ENCODE measurements at regions not wholly inside any gene's neighbourhood (a gene's known extent, or its start where the extent isn't known, plus 50 kb on each side); places are given as distances from the start of the nearest gene placed in this dataset.

DNA sequence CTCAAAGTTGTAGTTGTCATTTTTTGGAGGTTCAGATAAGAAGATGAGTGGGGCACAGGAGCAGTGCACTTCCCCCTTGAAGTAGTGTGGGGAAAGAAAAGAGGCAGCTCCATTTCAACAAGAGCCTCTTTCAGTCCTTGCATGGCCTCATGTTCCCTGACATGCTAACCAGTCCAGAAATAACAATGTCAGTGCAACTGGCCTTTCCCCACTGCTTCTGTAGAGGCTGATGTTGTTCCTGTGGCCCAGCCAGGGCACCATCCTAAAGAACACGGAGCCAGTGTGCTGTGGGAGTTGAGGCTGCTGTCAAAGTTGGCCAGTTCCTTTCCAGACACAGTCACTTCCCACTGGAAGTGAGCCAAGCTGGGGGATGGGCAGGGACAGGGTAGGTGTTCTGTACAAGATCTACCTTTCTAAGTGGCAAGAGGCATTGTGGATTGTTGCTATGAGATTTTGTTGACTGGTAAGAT, 77.7 kb upstream of the SLC38A2 start:
- Mint-ChIP-seq H3K27ac (no peak overlapping the region), H3K9me3 (peaks cover 4% of the 10 kb centered on the region), H3K36me3 (ENCODE audit: low read depth) (no peaks in the 10 kb centered on the region), H3K27me3 (ENCODE audit: low read depth, poor library complexity) (peaks cover 8% of the 10 kb centered on the region), H3K4me3 (no peak overlapping the region), H3K4me1 (peaks cover 53% of the 10 kb centered on the region)
- no peak for TF ChIP-seq CTCF (IDR thresholded peaks at IDR 0.05)
- no peak for DNase-seq

- DNase-seq, result no peak
- no peak for TF ChIP-seq CTCF (IDR thresholded peaks at IDR 0.05)
- Mint-ChIP-seq H3K9me3 (peaks cover 4% of the 10 kb centered on the region), H3K27ac (peak overlapping the region; percentile 5), H3K36me3 (ENCODE audit: low read depth) (no peaks in the 10 kb centered on the region), H3K4me3 (no peak overlapping the region), H3K27me3 (ENCODE audit: low read depth, poor library complexity) (peaks cover 8% of the 10 kb centered on the region), H3K4me1 (peaks cover 58% of the 10 kb centered on the region)
Observed at GRCh38 chr12:46449856-46450255, 77.3 kb upstream of the SLC38A2 start.

DNA sequence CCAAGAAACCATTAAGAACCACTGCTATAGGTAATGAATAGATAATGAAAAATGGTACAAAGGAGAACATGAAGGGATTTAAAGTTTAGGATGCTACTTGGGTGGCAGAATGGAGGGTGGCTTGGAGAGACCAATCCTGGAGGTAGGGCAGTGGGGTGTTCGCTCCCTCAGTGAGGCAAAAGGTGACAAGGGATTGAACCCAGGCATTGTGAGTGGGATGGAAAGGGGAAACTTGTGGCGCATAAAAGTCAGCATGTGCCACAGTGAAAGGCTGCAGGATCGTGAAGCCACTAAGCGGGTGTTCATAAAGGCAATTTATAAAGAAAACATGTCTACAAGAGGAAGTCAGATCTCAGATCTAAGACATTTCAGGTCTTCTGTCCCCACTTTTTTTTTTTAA, 76.7 kb upstream of the SLC38A2 start:
- Mint-ChIP-seq H3K36me3 (ENCODE audit: low read depth) (no peaks in the 10 kb centered on the region), H3K27ac (peak overlapping the region; percentile 8), H3K27me3 (ENCODE audit: low read depth, poor library complexity) (peaks cover 8% of the 10 kb centered on the region), H3K9me3 (peaks cover 4% of the 10 kb centered on the region), H3K4me3 (peak overlapping the region; percentile 10), H3K4me1 (peaks cover 63% of the 10 kb centered on the region)
- no peak for TF ChIP-seq CTCF (IDR thresholded peaks at IDR 0.05)
- no peak for DNase-seq

DNA sequence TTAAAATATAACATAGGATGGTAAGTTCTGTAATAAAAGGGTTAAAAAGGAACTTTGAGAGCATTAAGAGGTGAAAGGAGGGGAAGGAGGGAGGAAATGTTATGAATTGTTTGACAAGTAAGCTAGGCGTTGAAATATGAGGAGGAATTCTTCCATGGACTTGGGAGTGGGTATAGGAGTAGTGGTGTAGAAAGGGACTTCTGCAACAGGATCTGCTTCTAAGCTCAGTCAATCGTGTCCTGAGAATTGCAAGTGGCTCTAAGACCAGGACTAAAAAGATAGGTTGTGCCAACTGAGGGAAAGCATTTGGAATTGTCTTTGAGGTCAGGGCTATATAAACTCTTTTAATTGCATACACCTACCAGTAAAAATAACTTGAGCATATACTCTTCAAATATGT, 74.1 kb upstream of the SLC38A2 start:
- Mint-ChIP-seq H3K9me3 (peaks cover 4% of the 10 kb centered on the region), H3K4me3 (no peak overlapping the region), H3K4me1 (peaks cover 85% of the 10 kb centered on the region), H3K27me3 (ENCODE audit: low read depth, poor library complexity) (peaks cover 8% of the 10 kb centered on the region), H3K27ac (peak overlapping the region; percentile 27), H3K36me3 (ENCODE audit: low read depth) (no peaks in the 10 kb centered on the region)
- no peak for DNase-seq
- no peak for TF ChIP-seq CTCF (IDR thresholded peaks at IDR 0.05)

- H3K27me3 Mint-ChIP-seq (ENCODE audit: low read depth, poor library complexity), result peaks cover 4% of the 10 kb centered on the region
- H3K27ac Mint-ChIP-seq, result no peak overlapping the region
- no peak for TF ChIP-seq CTCF (IDR thresholded peaks at IDR 0.05)
- peaks cover 4% of the 10 kb centered on the region for H3K9me3 Mint-ChIP-seq
- H3K4me1 Mint-ChIP-seq, result peaks cover 79% of the 10 kb centered on the region
- H3K36me3 Mint-ChIP-seq (ENCODE audit: low read depth), result no peaks in the 10 kb centered on the region
- no peak overlapping the region for H3K4me3 Mint-ChIP-seq
- DNase-seq, result no peak
Observed at GRCh38 chr12:46445551-46446235, 73.1 kb upstream of the SLC38A2 start.

- Mint-ChIP-seq H3K4me1 (peaks cover 73% of the 10 kb centered on the region), H3K4me3 (no peak overlapping the region), H3K27ac (peak overlapping the region; percentile 8), H3K9me3 (peaks cover 4% of the 10 kb centered on the region), H3K27me3 (ENCODE audit: low read depth, poor library complexity) (peaks cover 4% of the 10 kb centered on the region), H3K36me3 (ENCODE audit: low read depth) (no peaks in the 10 kb centered on the region)
- no peak for TF ChIP-seq CTCF (IDR thresholded peaks at IDR 0.05)
- DNase-seq, result no peak
Observed at GRCh38 chr12:46445093-46445492, 72.5 kb upstream of the SLC38A2 start.

Measured in nephron progenitor cell (in vitro differentiated cells).